PFSK-1 (cell line): ENCODE measurements at regions not wholly inside any gene's neighbourhood (a gene's known extent, or its start where the extent isn't known, plus 50 kb on each side); places are given as distances from the start of the nearest gene placed in this dataset.

Experiments
- FOXP2 ChIP-seq: optimal IDR thresholded peaks from 2 replicates; pipeline ENCODE3; 2011; ENCODE audit warnings: borderline replicate concordance, control low read depth, inconsistent platforms; ENCODE audit not compliant: insufficient read depth; ENCODE audit errors: extremely low read length, extremely low read depth
- POLR2AphosphoS5 ChIP-seq: IDR thresholded peaks from 2 replicates; pipeline ENCODE4 v1.6.1; 2012; ENCODE audit warnings: low read depth, mild to moderate bottlenecking, control low read depth, low read length, moderate library complexity
- REST ChIP-seq, 2 experiments: IDR thresholded peaks; 2 replicates each; pipeline versions ENCODE4 v1.6.1 to v1.8.0; 2011 to 2012; ENCODE audit warnings: low read depth in 2 of 2, low read length in 2 of 2, control low read depth in 1 of 2, inconsistent platforms in 1 of 2, mild to moderate bottlenecking in 1 of 2, moderate library complexity in 1 of 2; ENCODE audit not compliant: insufficient read depth in 1 of 2
- SIN3A ChIP-seq: IDR thresholded peaks from 2 replicates; pipeline ENCODE4 v1.6.1; 2012; ENCODE audit warnings: mild to moderate bottlenecking, low read length, moderate library complexity, borderline replicate concordance; ENCODE audit not compliant: insufficient read depth
- TAF1 ChIP-seq: IDR thresholded peaks from 2 replicates; pipeline ENCODE4 v1.6.1; 2012; ENCODE audit warnings: low read length, control low read depth, borderline replicate concordance; ENCODE audit not compliant: insufficient read depth

- no peak for TF ChIP-seq FOXP2
Measured at GRCh38 chr2:192419786-192420185, 225.1 kb upstream of the TMEFF2 start.

GRCh38 chr2:192416060-192416459 lies 221.3 kb upstream of the TMEFF2 start:
- no peak for TF ChIP-seq SIN3A
- TF ChIP-seq REST (IDR thresholded peaks at IDR 0.05; ENCODE audit: insufficient read depth in 1 of 2, low read depth in 2 of 2, low read length in 2 of 2), result no peak
- no peak for TF ChIP-seq POLR2AphosphoS5
- no peak for TF ChIP-seq FOXP2
- TF ChIP-seq TAF1, result no peak

GRCh38 chr2:192414794-192415193 lies 220.1 kb upstream of the TMEFF2 start:
- no peak for TF ChIP-seq SIN3A
- no peak for TF ChIP-seq POLR2AphosphoS5

- TF ChIP-seq POLR2AphosphoS5, result no peak
- no peak for TF ChIP-seq REST (IDR thresholded peaks at IDR 0.05; ENCODE audit: insufficient read depth in 1 of 2, low read depth in 2 of 2, low read length in 2 of 2)
Measured at GRCh38 chr2:192413812-192414681, 219.3 kb upstream of the TMEFF2 start.

GRCh38 chr2:192412394-192412793 lies 217.7 kb upstream of the TMEFF2 start:
- TF ChIP-seq SIN3A, result no peak
- TF ChIP-seq TAF1, result no peak
- TF ChIP-seq REST (IDR thresholded peaks at IDR 0.05; ENCODE audit: insufficient read depth in 1 of 2, low read depth in 2 of 2, low read length in 2 of 2), result no peak
- TF ChIP-seq FOXP2, result no peak
- TF ChIP-seq POLR2AphosphoS5, result no peak

- TF ChIP-seq TAF1, result no peak
- TF ChIP-seq REST (IDR thresholded peaks at IDR 0.05; ENCODE audit: insufficient read depth in 1 of 2, low read depth in 2 of 2, low read length in 2 of 2), result no peak
- TF ChIP-seq FOXP2, result no peak
- no peak for TF ChIP-seq POLR2AphosphoS5
- TF ChIP-seq SIN3A, result no peak
Measured at GRCh38 chr2:192411755-192412154, 217.0 kb upstream of the TMEFF2 start.
